SK-N-SH (cell line): ENCODE measurements at regions not wholly inside any gene's neighbourhood (a gene's known extent, or its start where the extent isn't known, plus 50 kb on each side); places are given as distances from the start of the nearest gene placed in this dataset.

Experiments
- CTCF ChIA-PET: fragments of 300-600, 350-600 bp; formaldehyde crosslinking; extraction: SDS; loops from one replicate; lab custom pipeline; 2021; lab: Yijun Ruan, JAX
- POLR2A ChIA-PET: fragments of 350-600 bp; sonication (Branson Sonifier 250); formaldehyde crosslinking; extraction: SDS; loops from one replicate; lab custom pipeline; 2020; ENCODE audit warnings: antibody characterized with exemption, inconsistent platforms; lab: Yijun Ruan, JAX
- DNase-seq: peaks from one replicate; pipeline ENCODE4 v3.0.0; 2012
- H2AFZ ChIP-seq: fragments of 200-600 bp; sonication (generic); 2 replicates; pipeline ENCODE4 v1.8.1; 2016; ENCODE audit warnings: antibody characterized with exemption, mild to moderate bottlenecking, low read depth
- H3F3A ChIP-seq: fragments of 200-600 bp; sonication (generic); replicated peaks from 2 replicates; pipeline ENCODE3; 2016; ENCODE audit warnings: antibody characterized with exemption, mild to moderate bottlenecking; ENCODE audit not compliant: insufficient read depth
- H3K27ac ChIP-seq, 2 experiments: fragments of 200-500 bp in 1 of 2; fragments of 200-600 bp in 1 of 2; sonication (Bioruptor generic) in 1 of 2; sonication (generic), shearing (Covaris generic) in 1 of 2; 2 replicates each; pipeline versions ENCODE4 v1.5.1 to v1.6.1; 2014 to 2016; ENCODE audit warnings: low read depth in 2 of 2, inconsistent platforms in 1 of 2, low read length in 1 of 2, mild to moderate bottlenecking in 1 of 2, mixed read lengths in 1 of 2
- H3K27me3 ChIP-seq: fragments of 200-600 bp; sonication (generic), shearing (Covaris generic); 2 replicates; pipeline ENCODE4 v1.6.1; 2016; ENCODE audit warnings: mixed run types; ENCODE audit not compliant: insufficient read depth
- H3K36me3 ChIP-seq, 2 experiments: fragments of 200-500 bp in 1 of 2; fragments of 200-600 bp in 1 of 2; sonication (Bioruptor generic) in 1 of 2; sonication (generic) in 1 of 2; replicated peaks in 1 of 2; 2 replicates each; pipeline versions ENCODE3 to v1.5.1; 2014 to 2016; ENCODE audit warnings: low read length in 1 of 2, mild to moderate bottlenecking in 1 of 2; ENCODE audit not compliant: insufficient read depth in 2 of 2, control insufficient read depth in 1 of 2
- H3K4me1 ChIP-seq, 2 experiments: fragments of 200-500 bp in 1 of 2; fragments of 200-600 bp in 1 of 2; sonication (Bioruptor generic) in 1 of 2; sonication (generic), shearing (Covaris generic) in 1 of 2; 2 replicates each; pipeline versions ENCODE4 v1.5.1 to v1.6.1; 2014 to 2016; ENCODE audit warnings: low read depth in 1 of 2, low read length in 1 of 2, mixed run types in 1 of 2; ENCODE audit not compliant: insufficient read depth in 2 of 2, control insufficient read depth in 1 of 2
- H3K4me2 ChIP-seq: fragments of 200-600 bp; sonication (generic), shearing (Covaris generic); 2 replicates; pipeline ENCODE4 v1.6.1; 2017; ENCODE audit warnings: mixed run types
- H3K4me3 ChIP-seq, 2 experiments: fragments of 200-500 bp in 1 of 2; fragments of 200-600 bp in 1 of 2; sonication (Bioruptor generic) in 1 of 2; sonication (generic), shearing (Covaris generic) in 1 of 2; 2 replicates each; pipeline versions ENCODE4 v1.5.1 to v1.8.1; 2014 to 2016; ENCODE audit warnings: low read depth in 2 of 2, inconsistent platforms in 1 of 2, low read length in 1 of 2, mild to moderate bottlenecking in 1 of 2, mixed read lengths in 1 of 2, moderate library complexity in 1 of 2
- H3K79me2 ChIP-seq: fragments of 200-600 bp; sonication (generic); 2 replicates; pipeline ENCODE4 v1.8.1; 2017; ENCODE audit warnings: mild to moderate bottlenecking; ENCODE audit not compliant: insufficient read depth
- H3K9ac ChIP-seq: fragments of 200-600 bp; sonication (generic); 2 replicates; pipeline ENCODE4 v1.6.1; 2017; ENCODE audit warnings: mixed run types
- H3K9me2 ChIP-seq: fragments of 200-600 bp; sonication (generic); 2 replicates; pipeline ENCODE4 v1.6.1; 2017; ENCODE audit warnings: mixed run types
- H3K9me3 ChIP-seq: fragments of 200-600 bp; sonication (generic); 2 replicates; pipeline ENCODE4 v1.6.1; 2017; ENCODE audit warnings: mixed run types, mild to moderate bottlenecking, moderate library complexity
- H4K20me1 ChIP-seq: fragments of 200-600 bp; sonication (generic); 2 replicates; pipeline ENCODE4 v1.6.1; 2017; ENCODE audit warnings: mild to moderate bottlenecking, mixed run types; ENCODE audit not compliant: insufficient read depth
- CHD2 ChIP-seq: fragments of 150-350 bp; IDR thresholded peaks from 2 replicates; pipeline ENCODE4 v1.6.1; 2018; ENCODE audit warnings: low read length; ENCODE audit not compliant: partially characterized antibody
- CTCF ChIP-seq: fragments of 200-600 bp; sonication (generic); IDR thresholded peaks from 2 replicates; pipeline ENCODE4 v1.6.1; 2017; ENCODE audit warnings: antibody characterized with exemption, mild to moderate bottlenecking, moderate library complexity
- ELF1 ChIP-seq: IDR thresholded peaks from 2 replicates; pipeline ENCODE4 v1.4.0; 2012
- EP300 ChIP-seq, 2 experiments: IDR thresholded peaks; 2 replicates each; pipeline versions ENCODE4 v1.4.0 to v1.6.1; 2012; ENCODE audit warnings: borderline replicate concordance in 1 of 2, low read depth in 1 of 2, low read length in 1 of 2
- EZH2phosphoT487 ChIP-seq: fragments of 200-600 bp; sonication (generic); IDR thresholded peaks from 2 replicates; pipeline ENCODE4 v1.6.1; 2017; ENCODE audit warnings: low read depth, mixed run types, mild to moderate bottlenecking, antibody characterized with exemption, moderate library complexity, borderline replicate concordance
- FOSL2 ChIP-seq: IDR thresholded peaks from 2 replicates; pipeline ENCODE4 v1.4.0; 2012; ENCODE audit warnings: low read depth, mild to moderate bottlenecking, moderate library complexity, borderline replicate concordance
- FOXJ3 ChIP-seq: sonication (generic); formaldehyde crosslinking; IDR thresholded peaks from 2 replicates; pipeline ENCODE4 v1.5.1; 2020; ENCODE audit warnings: mild to moderate bottlenecking, missing genetic modification reagents
- MAX ChIP-seq: IDR thresholded peaks from 2 replicates; pipeline ENCODE4 v1.4.0; 2012; ENCODE audit warnings: low read depth
- MEF2A ChIP-seq: IDR thresholded peaks from 2 replicates; pipeline ENCODE4 v1.4.0; 2012; ENCODE audit warnings: low read depth, borderline replicate concordance
- NFIC ChIP-seq: IDR thresholded peaks from 2 replicates; pipeline ENCODE4 v1.4.0; 2012; ENCODE audit warnings: borderline replicate concordance
- POLR2AphosphoS5 ChIP-seq: IDR thresholded peaks from 2 replicates; pipeline ENCODE4 v1.6.1; 2012; ENCODE audit warnings: low read depth, low read length
- RAD21 ChIP-seq: IDR thresholded peaks from 2 replicates; pipeline ENCODE4 v1.6.1; 2012; ENCODE audit warnings: mild to moderate bottlenecking, low read length
- RCOR1 ChIP-seq: fragments of 150-350 bp; IDR thresholded peaks from 2 replicates; pipeline ENCODE4 v1.6.1; 2017; ENCODE audit warnings: antibody characterized with exemption, low read length
- SIN3A ChIP-seq: IDR thresholded peaks from 2 replicates; pipeline ENCODE4 v1.6.1; 2012; ENCODE audit warnings: low read depth, mild to moderate bottlenecking, low read length, moderate library complexity, borderline replicate concordance
- TAF1 ChIP-seq: IDR thresholded peaks from 2 replicates; pipeline ENCODE4 v1.6.1; 2012; ENCODE audit warnings: low read depth, mild to moderate bottlenecking, low read length, moderate library complexity, borderline replicate concordance
- USF1 ChIP-seq: IDR thresholded peaks from 2 replicates; pipeline ENCODE4 v1.4.0; 2012; ENCODE audit warnings: low read depth, borderline replicate concordance
- USF2 ChIP-seq: fragments of 150-350 bp; IDR thresholded peaks from 2 replicates; pipeline ENCODE4 v1.6.1; 2017; ENCODE audit warnings: antibody characterized with exemption, low read length, low read depth, borderline replicate concordance
- ZBTB33 ChIP-seq: IDR thresholded peaks from 2 replicates; pipeline ENCODE4 v1.4.0; 2012; ENCODE audit warnings: low read depth, borderline replicate concordance
- WGBS: methylation state at CpG from one replicate; pipeline ENCODE4 v1.1.6; 2017; ENCODE audit warnings: low lambda C conversion rate; 5-methylcytosine and 5-hydroxymethylcytosine counted together
- TF ChIP-seq, protein P1 (sequence below): fragments of 150-350 bp; IDR thresholded peaks from 2 replicates; pipeline ENCODE4 v1.6.1; 2016; ENCODE audit warnings: mild to moderate bottlenecking, low read depth, low read length

DNA sequence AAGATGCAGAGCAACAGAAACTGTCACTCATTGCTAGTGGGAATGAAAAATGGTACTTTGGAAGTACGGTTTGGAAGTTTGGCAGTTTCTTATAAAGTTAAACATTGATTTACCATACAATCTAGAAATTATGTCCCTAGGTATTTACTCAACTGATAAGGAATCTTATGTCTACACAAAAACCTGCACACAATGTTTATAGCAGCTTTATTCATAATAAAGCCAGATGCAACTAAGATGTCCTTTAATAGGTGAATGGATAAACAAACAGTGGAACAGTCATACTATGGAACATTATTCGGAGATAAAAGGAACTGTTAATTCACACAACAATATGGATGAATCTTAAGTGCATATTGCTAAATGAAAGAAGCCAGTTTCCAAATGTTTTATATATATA is 96.2 kb upstream of the SIRPA start:
- ChIA-PET POLR2A (no interaction called here), CTCF (interaction anchor here (0.8 to 4.5 kb wide), 2 partner anchors 22 to 34 kb away, joined by 3 to 20 read pairs; no protein-coding TSS in a partner anchor)
- Histone ChIP-seq H3K9me2 (no peaks in the 10 kb centered on the region), H4K20me1 (no peaks in the 10 kb centered on the region), H2AFZ (no peak overlapping the region), H3K4me1 (peaks cover 0 to 6% of the 10 kb centered on the region in 2 experiments; a peak in 1 of 4 replicates), H3K79me2 (no peaks in the 10 kb centered on the region), H3K9me3 (no peaks in the 10 kb centered on the region), H3F3A (peaks cover 5% of the 10 kb centered on the region), H3K9ac (no peak overlapping the region), H3K4me2 (no peak overlapping the region), H3K36me3 (no peaks in the 10 kb centered on the region), H3K27me3 (no peaks in the 10 kb centered on the region), H3K4me3 (no peak overlapping the region), H3K27ac (no peak overlapping the region)
- TF ChIP-seq FOSL2 = no peak
- TF ChIP-seq POLR2AphosphoS5 = no peak
- no peak for TF ChIP-seq NFIC
- TF ChIP-seq CTCF = no peak
- no peak for TF ChIP-seq MAX
- no peak for TF ChIP-seq MEF2A
- TF ChIP-seq RAD21 = no peak
- TF ChIP-seq SIN3A = no peak
- no peak for TF ChIP-seq FOXJ3 (CRISPR knock-in tag)
- no peak for TF ChIP-seq EP300 (IDR thresholded peaks at IDR 0.05; ENCODE audit: borderline replicate concordance in 1 of 2, low read depth in 1 of 2, low read length in 1 of 2)
- no peak for TF ChIP-seq ELF1
- no peak for TF ChIP-seq RCOR1
- TF ChIP-seq USF2 = no peak
- no peak for TF ChIP-seq CHD2
- 46% methylated on average over 2 of the region's 2 CpGs for WGBS
- DNase-seq = no peak

- Histone ChIP-seq H3K9me3 (no peaks in the 10 kb centered on the region), H3K79me2 (no peaks in the 10 kb centered on the region), H3F3A (no peaks in the 10 kb centered on the region), H4K20me1 (no peaks in the 10 kb centered on the region), H3K4me1 (no peaks in the 10 kb centered on the region), H3K36me3 (no peaks in the 10 kb centered on the region), H3K4me3 (no peak overlapping the region), H3K27me3 (peaks cover 4% of the 10 kb centered on the region; the same call in 1 of the 2 replicates), H2AFZ (no peak overlapping the region), H3K9ac (no peak overlapping the region), H3K9me2 (no peaks in the 10 kb centered on the region), H3K4me2 (no peak overlapping the region), H3K27ac (no peak overlapping the region)
- WGBS = 75% methylated on average over 2 of the region's 2 CpGs
- DNase-seq = no peak
- ChIA-PET POLR2A (interaction anchor here (0.6 kb wide), 1 partner anchor 17 kb away, joined by 4 read pairs; no protein-coding TSS in a partner anchor), CTCF (interaction anchor here (0.6 to 2.1 kb wide), 5 partner anchors 17 to 1005 kb away, joined by 3 to 5 read pairs (median 3); no protein-coding TSS in a partner anchor)
- TF ChIP-seq EZH2phosphoT487 (no peak), USF1 (no peak), SIN3A (no peak), ZBTB33 (no peak), ELF1 (no peak), TAF1 (no peak), USF2 (no peak)
- TF ChIP-seq, protein P1, sequence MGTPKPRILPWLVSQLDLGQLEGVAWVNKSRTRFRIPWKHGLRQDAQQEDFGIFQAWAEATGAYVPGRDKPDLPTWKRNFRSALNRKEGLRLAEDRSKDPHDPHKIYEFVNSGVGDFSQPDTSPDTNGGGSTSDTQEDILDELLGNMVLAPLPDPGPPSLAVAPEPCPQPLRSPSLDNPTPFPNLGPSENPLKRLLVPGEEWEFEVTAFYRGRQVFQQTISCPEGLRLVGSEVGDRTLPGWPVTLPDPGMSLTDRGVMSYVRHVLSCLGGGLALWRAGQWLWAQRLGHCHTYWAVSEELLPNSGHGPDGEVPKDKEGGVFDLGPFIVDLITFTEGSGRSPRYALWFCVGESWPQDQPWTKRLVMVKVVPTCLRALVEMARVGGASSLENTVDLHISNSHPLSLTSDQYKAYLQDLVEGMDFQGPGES = no peak
Measured at GRCh38 chr20:1793821-1794220, 101.4 kb upstream of the SIRPA start.
